ENCODE measurements at regions not wholly inside any gene's neighbourhood (a gene's known extent, or its start where the extent isn't known, plus 50 kb on each side); places are given as distances from the start of the nearest gene placed in this dataset.
"Not testable (repeated sequence)": the region's sequence is repeated elsewhere in the genome, so short reads cannot be mapped to it uniquely, and the experiment has no call there.

GRCh38 chr22:35183917-35184316 is 73.4 kb upstream of the HMGXB4 start:
- no peak for DNase-seq (ENCODE audit: low spot score)

GRCh38 chr22:35186492-35186891 is 70.8 kb upstream of the HMGXB4 start:
- no peak for DNase-seq (ENCODE audit: low spot score)

GRCh38 chr22:35188930-35189329 is 68.4 kb upstream of the HMGXB4 start:
- not testable (repeated sequence) for DNase-seq (ENCODE audit: low spot score)

- no peak for DNase-seq (ENCODE audit: low spot score)
Observed at GRCh38 chr22:35189559-35189958, 67.7 kb upstream of the HMGXB4 start.

- DNase-seq (ENCODE audit: low spot score): no peak
Observed at GRCh38 chr22:35191412-35191811, 65.9 kb upstream of the HMGXB4 start.

GRCh38 chr22:35192129-35192918 is 65.0 kb upstream of the HMGXB4 start:
- no peak for DNase-seq (ENCODE audit: low spot score)

- DNase-seq (ENCODE audit: low spot score): no peak
Observed at GRCh38 chr22:35195226-35195625, 62.1 kb upstream of the HMGXB4 start.

DNA sequence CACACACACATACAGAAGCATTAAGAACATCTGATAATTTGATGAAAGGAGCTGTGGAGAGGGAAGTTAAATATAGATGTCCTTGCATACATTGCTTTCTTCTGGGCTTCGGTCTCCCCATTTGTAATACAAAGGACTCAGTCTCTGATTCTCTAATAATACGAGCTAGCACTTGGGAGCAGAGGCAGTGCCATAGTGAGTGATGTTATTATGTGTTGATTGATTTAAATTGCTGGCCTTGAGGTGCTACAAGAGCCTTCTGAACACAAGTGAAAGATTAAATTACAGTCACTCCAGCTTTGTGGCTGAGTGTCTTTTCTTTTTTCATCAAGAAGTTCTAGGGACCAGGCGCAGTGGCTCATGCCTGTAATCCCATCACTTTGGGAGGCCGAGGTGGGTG is 61.5 kb upstream of the HMGXB4 start:
- DNase-seq (ENCODE audit: low spot score): no peak

- no peak for DNase-seq (ENCODE audit: low spot score)
Observed at GRCh38 chr22:35197071-35197470, 60.2 kb upstream of the HMGXB4 start.

DNA sequence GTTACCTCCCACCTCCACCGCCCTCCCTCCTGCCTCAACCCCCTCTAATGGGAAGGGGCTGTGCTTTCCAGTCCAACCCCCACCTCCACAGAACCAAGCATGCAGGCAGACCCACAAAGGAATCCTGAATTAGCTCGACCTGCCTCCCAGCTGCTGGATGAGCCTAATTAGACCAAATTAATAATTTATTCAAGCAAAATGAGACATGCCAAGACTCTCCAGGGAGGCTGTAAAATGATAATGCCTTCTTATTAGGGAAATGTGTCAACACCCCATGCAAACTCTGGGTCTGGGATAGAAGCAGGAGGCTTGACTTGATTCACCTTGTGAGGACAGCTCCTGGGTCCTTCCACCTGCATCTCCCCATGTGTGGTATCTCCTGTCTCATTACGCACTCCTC is 59.4 kb upstream of the HMGXB4 start:
- no peak for DNase-seq (ENCODE audit: low spot score)

- DNase-seq (ENCODE audit: low spot score): no peak
Observed at GRCh38 chr22:35198738-35199137, 58.6 kb upstream of the HMGXB4 start.

- DNase-seq (ENCODE audit: low spot score): no peak
Observed at GRCh38 chr22:35202376-35202775, 54.9 kb upstream of the HMGXB4 start.

- DNase-seq (ENCODE audit: low spot score): no peak
Observed at GRCh38 chr22:35203583-35203982, 53.7 kb upstream of the HMGXB4 start.

GRCh38 chr22:35204807-35205775 is 52.2 kb upstream of the HMGXB4 start:
- DNase-seq (ENCODE audit: low spot score): no peak

- DNase-seq (ENCODE audit: low spot score): no peak
Observed at GRCh38 chr22:35205961-35206360, 51.3 kb upstream of the HMGXB4 start.

GRCh38 chr22:35206889-35207288 is 50.4 kb upstream of the HMGXB4 start:
- no peak for DNase-seq (ENCODE audit: low spot score)

Measured in kidney capillary endothelial cell (primary cell).